Keratinocyte (primary cell): ENCODE measurements at regions not wholly inside any gene's neighbourhood (a gene's known extent, or its start where the extent isn't known, plus 50 kb on each side); places are given as distances from the start of the nearest gene placed in this dataset.

ENCODE experiments used
- DNase-seq: peaks from one replicate; pipeline ENCODE4 v3.0.0-alpha.2; 2011; ENCODE audit warnings: low read depth, missing footprints, low spot score
- FAIRE-seq: peaks from 2 replicates; lab custom pipeline; 2011; peaks lifted over from hg19 to GRCh38; lab: Jason Lieb, UNC
- H2AFZ ChIP-seq: 2 replicates; pipeline ENCODE4 v1.6.0; 2012; ENCODE audit warnings: low read length, control low read depth, inconsistent platforms; ENCODE audit not compliant: control insufficient read depth
- H3K27ac ChIP-seq: 2 replicates; pipeline ENCODE4 v1.5.1; 2011; ENCODE audit warnings: low read length; ENCODE audit not compliant: control insufficient read depth, insufficient read depth
- H3K27me3 ChIP-seq: 3 replicates; pipeline ENCODE4 v1.6.0; 2011; ENCODE audit warnings: low read length; ENCODE audit not compliant: control insufficient read depth, insufficient read depth; ENCODE audit errors: extremely low read depth
- H3K36me3 ChIP-seq, 2 experiments: 2 replicates in 1 of 2; 3 replicates in 1 of 2; pipeline ENCODE4 v1.5.1; 2011; ENCODE audit warnings: low read length in 2 of 2, mild to moderate bottlenecking in 1 of 2; ENCODE audit not compliant: control insufficient read depth in 2 of 2, insufficient read depth in 2 of 2; ENCODE audit errors: extremely low read depth in 1 of 2
- H3K4me1 ChIP-seq: 3 replicates; pipeline ENCODE4 v1.5.1; 2011; ENCODE audit warnings: low read length; ENCODE audit not compliant: control insufficient read depth, insufficient read depth; ENCODE audit errors: extremely low read depth
- H3K4me2 ChIP-seq: 3 replicates; pipeline ENCODE4 v1.6.0; 2011; ENCODE audit warnings: low read depth, low read length; ENCODE audit not compliant: control insufficient read depth, insufficient read depth; ENCODE audit errors: extremely low read depth
- H3K4me3 ChIP-seq, 3 experiments: fragments of 200-600 bp in 1 of 3; sonication (generic) in 1 of 3; 2 replicates in 2 of 3; 3 replicates in 1 of 3; pipeline ENCODE4 v1.5.1; 2011 to 2016; ENCODE audit warnings: low read length in 3 of 3, mild to moderate bottlenecking in 3 of 3, control low read depth in 2 of 3, inconsistent platforms in 1 of 3, low read depth in 1 of 3, mixed read lengths in 1 of 3, mixed run types in 1 of 3, moderate library complexity in 1 of 3; ENCODE audit not compliant: control insufficient read depth in 2 of 3, insufficient read depth in 2 of 3; ENCODE audit errors: extremely low read depth in 1 of 3
- H3K79me2 ChIP-seq: 2 replicates; pipeline ENCODE4 v1.6.0; 2012; ENCODE audit warnings: low read length; ENCODE audit not compliant: control insufficient read depth, insufficient read depth
- H3K9ac ChIP-seq: 3 replicates; pipeline ENCODE4 v1.6.0; 2011; ENCODE audit warnings: low read length; ENCODE audit not compliant: control insufficient read depth, insufficient read depth; ENCODE audit errors: extremely low read depth
- H3K9me1 ChIP-seq: 3 replicates; pipeline ENCODE4 v1.6.0; 2011; ENCODE audit warnings: low read length; ENCODE audit not compliant: control insufficient read depth, insufficient read depth; ENCODE audit errors: extremely low read depth
- H3K9me3 ChIP-seq: 2 replicates; pipeline ENCODE4 v1.5.1; 2012; ENCODE audit warnings: low read depth, low read length; ENCODE audit not compliant: control insufficient read depth
- H4K20me1 ChIP-seq: 3 replicates; pipeline ENCODE4 v1.6.0; 2011; ENCODE audit warnings: low read length; ENCODE audit not compliant: control insufficient read depth, insufficient read depth; ENCODE audit errors: extremely low read depth
- CTCF ChIP-seq, 3 experiments: IDR thresholded peaks in 1 of 3; conservative IDR thresholded peaks in 1 of 3; optimal IDR thresholded peaks in 1 of 3; 2 replicates in 2 of 3; 3 replicates in 1 of 3; pipeline versions ENCODE3 to v1.5.1; 2011; ENCODE audit warnings: low read length in 3 of 3, mild to moderate bottlenecking in 3 of 3, moderate library complexity in 2 of 3, control low read depth in 1 of 3, inconsistent platforms in 1 of 3; ENCODE audit not compliant: insufficient read depth in 2 of 3; ENCODE audit errors: extremely low read depth in 1 of 3
- EZH2 ChIP-seq: IDR thresholded peaks from one replicate; pipeline ENCODE4 v1.6.1; 2012; ENCODE audit warnings: inconsistent platforms, mild to moderate bottlenecking, low read length, moderate library complexity
- dilution Hi-C: fragments of 300-500 bp; cut with MboI; formaldehyde crosslinking; loops from one replicate; pipeline ENCODE4 v1.7.0; 2020; ENCODE audit warnings: low sequenced_read_pairs; ENCODE audit not compliant: extremely low pct_ligation_motif_present

- dilution Hi-C loops = no loop called here
- peak; percentile 5 for FAIRE-seq
These were observed 120.5 kb upstream of the WDR1 start for GRCh38 chr4:10237131-10237530.

GRCh38 chr4:10232114-10232513 lies 115.5 kb upstream of the WDR1 start:
- Histone ChIP-seq H3K4me2 (no peak overlapping the region), H3K27ac (no peak overlapping the region), H3K4me1 (no peaks in the 10 kb centered on the region), H3K9me1 (no peaks in the 10 kb centered on the region), H3K9me3 (no peaks in the 10 kb centered on the region), H4K20me1 (no peaks in the 10 kb centered on the region), H3K4me3 (no peak overlapping the region), H3K36me3 (no peaks in the 10 kb centered on the region), H2AFZ (no peak overlapping the region), H3K79me2 (no peaks in the 10 kb centered on the region), H3K9ac (no peak overlapping the region), H3K27me3 (peaks cover 3% of the 10 kb centered on the region)
- dilution Hi-C loops = no loop called here
- no peak for DNase-seq
- FAIRE-seq = no peak
- TF ChIP-seq EZH2 (no peak), CTCF (optimal IDR thresholded peaks at IDR 0.05 in 1 of 3, IDR thresholded peaks at IDR 0.05 in 1 of 3, conservative IDR thresholded peaks at IDR 0.05 in 1 of 3; ENCODE audit: extremely low read depth in 1 of 3, insufficient read depth in 2 of 3, low read length in 3 of 3) (no peak)

More at GRCh38 chr4:10237131-10237530, 120.5 kb upstream of the WDR1 start:
- H2AFZ ChIP-seq = no peak overlapping the region
- H3K4me3 ChIP-seq = no peak overlapping the region
- no peaks in the 10 kb centered on the region for H3K9me3 ChIP-seq
- DNase-seq = no peak
- H3K27ac ChIP-seq = no peak overlapping the region
- H4K20me1 ChIP-seq = no peaks in the 10 kb centered on the region
- no peaks in the 10 kb centered on the region for H3K36me3 ChIP-seq
- H3K9ac ChIP-seq = no peak overlapping the region
- TF ChIP-seq CTCF (optimal IDR thresholded peaks at IDR 0.05 in 1 of 3, IDR thresholded peaks at IDR 0.05 in 1 of 3, conservative IDR thresholded peaks at IDR 0.05 in 1 of 3; ENCODE audit: extremely low read depth in 1 of 3, insufficient read depth in 2 of 3, low read length in 3 of 3) (no peak), EZH2 (no peak)
- no peak overlapping the region for H3K4me2 ChIP-seq
- peaks cover 3% of the 10 kb centered on the region for H3K27me3 ChIP-seq
- H3K9me1 ChIP-seq = no peaks in the 10 kb centered on the region
- no peaks in the 10 kb centered on the region for H3K4me1 ChIP-seq
- no peaks in the 10 kb centered on the region for H3K79me2 ChIP-seq
